Stimulated activated naive CD8-positive, alpha-beta T cell treated with anti-CD3 and anti-CD28 coated beads, Interleukin-15, Interleukin-2, amounts not matched to agents 100 U/mL and 50 U/mL, for 24 hours (primary cell): ENCODE measurements at regions not wholly inside any gene's neighbourhood (a gene's known extent, or its start where the extent isn't known, plus 50 kb on each side); places are given as distances from the start of the nearest gene placed in this dataset.
"Not testable (repeated sequence)": the region's sequence is repeated elsewhere in the genome, so short reads cannot be mapped to it uniquely, and the experiment has no call there.

Experiments
- ATAC-seq: fragments of 150-1000 bp; cut with Tn5 transposase; one replicate; pipeline ENCODE4 v1.10.0; 2021
- DNase-seq: peaks from one replicate; pipeline ENCODE4 v3.0.0; 2021

DNA sequence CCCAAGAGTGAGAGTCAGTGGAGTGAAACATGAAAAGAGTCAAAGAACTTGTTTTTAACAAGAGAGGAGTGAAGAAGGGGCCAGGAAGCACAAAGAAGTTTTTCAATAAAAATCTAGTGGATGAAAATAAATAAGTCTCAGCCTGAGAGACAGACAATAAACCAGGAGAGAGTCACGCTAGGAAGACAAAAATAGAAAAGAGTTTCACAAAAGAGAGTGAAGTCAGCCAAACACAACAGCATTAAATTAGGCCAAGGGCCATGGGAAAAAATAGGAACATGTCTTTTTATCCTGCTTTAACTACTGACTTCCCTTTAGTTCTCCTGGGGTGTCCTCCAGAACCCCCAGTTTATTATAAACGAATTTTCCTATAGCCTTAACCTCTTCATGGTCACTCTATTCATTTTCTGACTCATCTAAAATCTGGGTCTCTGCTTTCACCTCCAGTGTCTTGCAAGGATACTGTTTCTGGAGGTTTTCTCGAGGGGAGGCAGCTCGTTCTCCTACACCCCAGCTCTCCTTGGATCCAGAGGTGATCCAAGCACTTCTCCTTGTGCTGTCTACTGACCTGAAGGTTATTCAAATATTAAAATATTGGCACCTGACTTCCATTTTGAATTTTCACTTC, 571.5 kb upstream of the PPP2R3A start:
- DNase-seq = no peak
- ATAC-seq = no peak

DNA sequence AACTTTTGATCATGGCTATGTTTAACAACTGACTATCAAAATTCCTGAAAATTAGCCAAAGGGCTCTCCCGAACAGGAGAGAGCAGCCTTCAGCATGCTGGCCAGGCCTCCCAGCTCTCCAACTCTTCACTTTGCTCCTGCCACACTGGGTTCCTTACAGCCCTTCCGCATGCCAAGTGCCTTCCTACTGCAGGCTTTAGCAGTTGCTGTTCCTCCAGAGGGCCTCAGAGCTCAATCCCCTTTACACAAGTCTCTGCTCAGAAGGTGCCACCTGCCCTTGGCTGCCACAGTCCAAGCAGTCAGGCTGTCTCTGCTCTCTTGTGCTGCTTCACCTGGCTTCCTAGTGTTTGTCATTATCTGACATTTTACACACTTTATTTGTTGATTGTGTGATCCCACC, 553.1 kb upstream of the PPP2R3A start:
- no peak for ATAC-seq
- no peak for DNase-seq

GRCh38 chr3:135416182-135416581, 549.3 kb upstream of the PPP2R3A start:
- DNase-seq (no peak), ATAC-seq (no peak)

DNA sequence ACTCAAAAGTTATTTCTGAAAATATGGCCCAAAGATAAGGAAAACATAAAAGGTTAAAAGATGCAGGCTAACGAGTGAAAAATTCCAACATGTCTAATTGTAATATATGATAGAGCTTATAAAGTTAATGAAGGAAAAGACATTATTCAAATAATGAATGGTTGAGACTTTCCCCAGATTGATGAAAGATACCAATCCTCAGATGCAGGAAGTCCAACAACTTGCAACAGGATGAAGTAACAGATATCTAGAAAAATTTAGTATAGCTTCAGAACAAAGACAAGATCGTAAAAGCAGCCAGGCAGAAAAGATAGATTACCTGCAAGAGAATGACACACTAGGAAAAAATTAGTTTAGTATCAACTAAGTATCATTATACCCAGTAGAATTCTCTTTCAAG, 546.4 kb upstream of the PPP2R3A start:
- ATAC-seq = no peak
- DNase-seq = no peak

GRCh38 chr3:135426508-135426907, 539.0 kb upstream of the PPP2R3A start:
- DNase-seq (no peak), ATAC-seq (no peak)

- DNase-seq (no peak), ATAC-seq (no peak)
These were observed 533.1 kb upstream of the PPP2R3A start for GRCh38 chr3:135432402-135432801.

DNA sequence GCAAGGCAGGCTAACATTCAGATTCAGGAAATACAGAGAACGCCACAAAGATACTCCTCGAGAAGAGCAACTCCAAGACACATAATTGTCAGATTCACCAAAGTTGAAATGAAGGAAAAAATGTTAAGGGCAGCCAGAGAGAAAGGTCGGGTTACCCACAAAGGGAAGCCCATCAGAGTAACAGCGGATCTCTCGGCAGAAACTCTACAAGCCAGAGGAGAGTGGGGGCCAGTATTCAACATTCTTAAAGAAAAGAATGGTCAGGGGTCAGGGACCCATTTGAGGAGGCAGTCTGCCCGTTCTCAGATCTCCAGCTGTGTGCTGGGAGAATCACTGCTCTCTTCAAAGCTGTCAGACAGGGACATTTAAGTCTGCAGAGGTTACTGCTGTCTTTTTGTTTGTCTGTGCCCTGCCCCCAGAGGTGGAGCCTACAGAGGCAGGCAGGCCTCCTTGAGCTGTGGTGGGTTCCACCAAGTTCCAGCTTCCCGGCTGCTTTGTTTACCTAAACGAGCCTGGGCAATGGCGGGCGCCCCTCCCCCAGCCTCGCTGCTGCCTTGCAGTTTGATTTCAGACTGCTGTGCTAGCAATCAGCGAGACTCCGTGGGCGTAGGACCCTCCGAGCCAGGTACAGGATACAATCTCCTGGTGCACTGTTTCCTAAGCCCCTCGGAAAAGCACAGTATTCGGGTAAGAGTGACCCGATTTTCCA, 526.5 kb upstream of the PPP2R3A start:
- DNase-seq, ATAC-seq: not testable (repeated sequence)

DNA sequence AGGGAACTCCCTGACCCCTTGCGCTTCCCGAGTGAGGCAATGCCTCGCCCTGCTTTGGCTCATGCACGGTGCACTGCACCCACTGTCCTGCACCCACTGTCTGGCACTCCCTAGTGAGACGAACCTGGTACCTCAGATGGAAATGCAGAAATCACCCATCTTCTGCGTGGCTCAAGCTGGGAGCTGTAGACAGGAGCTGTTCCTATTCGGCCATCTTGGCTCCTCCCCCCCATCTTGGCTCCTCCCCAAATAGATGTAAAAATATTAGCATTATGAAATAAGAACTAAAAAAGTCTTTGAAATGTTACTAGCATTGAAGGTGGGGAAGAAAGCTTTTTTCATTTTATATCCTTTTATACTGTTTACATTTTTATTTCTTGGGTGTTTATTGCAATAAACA, 525.9 kb upstream of the PPP2R3A start:
- not testable (repeated sequence) for ATAC-seq, DNase-seq

DNA sequence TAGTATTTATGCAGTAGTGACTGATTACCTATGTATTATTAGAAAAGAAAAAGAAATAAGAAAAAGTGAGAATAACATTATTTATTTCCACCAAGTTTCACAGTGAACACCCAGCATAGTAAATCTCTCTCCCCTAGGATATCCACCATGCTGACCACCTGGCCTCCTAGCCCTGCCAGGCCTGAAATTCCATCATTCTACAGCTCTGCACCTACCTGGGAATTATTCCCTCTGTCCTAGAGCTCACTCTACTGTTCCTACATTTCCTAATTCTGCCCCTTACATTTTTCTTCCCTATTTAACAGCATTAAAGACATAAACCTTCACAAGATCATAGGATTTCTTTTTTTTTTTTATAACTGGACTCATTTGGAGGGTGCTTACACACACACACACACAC, 525.3 kb upstream of the PPP2R3A start:
- DNase-seq (no peak), ATAC-seq (no peak)

DNA sequence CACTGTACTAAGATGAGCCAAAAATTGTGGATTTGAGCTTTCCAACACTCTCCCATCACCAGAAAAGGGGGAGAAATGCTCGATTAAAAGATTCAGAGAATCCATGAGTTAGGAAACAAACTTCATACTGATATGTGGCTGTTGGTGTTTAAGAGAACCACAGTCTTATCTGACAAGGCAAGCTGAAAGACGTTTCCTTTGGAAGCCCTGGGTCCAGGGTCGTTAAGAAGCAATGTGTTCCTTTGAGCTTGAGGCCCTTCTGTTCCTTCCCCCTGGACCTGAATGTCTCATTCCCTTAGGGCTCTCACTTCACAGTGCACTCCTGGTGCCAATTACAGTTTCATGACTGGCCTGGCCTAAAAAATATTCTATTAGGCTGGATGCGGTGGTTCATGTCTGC, 524.8 kb upstream of the PPP2R3A start:
- ATAC-seq = no peak
- DNase-seq = no peak

DNA sequence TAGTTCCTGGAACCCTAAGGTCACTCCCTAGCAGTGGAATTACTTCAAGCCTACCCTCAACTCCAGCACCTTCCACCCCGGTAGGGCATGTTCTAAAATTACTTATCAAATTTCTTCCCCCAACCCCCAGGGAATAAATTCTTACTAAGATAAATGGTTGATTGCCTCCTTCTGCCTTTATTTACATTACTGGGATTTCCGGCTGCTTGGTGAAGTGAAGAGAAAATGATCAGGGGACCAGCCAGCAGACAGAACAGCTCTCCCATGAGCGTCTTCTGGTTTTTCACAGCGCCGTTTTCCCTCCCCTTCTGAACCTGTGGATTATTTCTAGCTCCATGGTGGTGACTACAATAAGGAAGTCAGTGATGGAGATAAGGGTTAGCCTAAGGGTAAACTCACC, 521.5 kb upstream of the PPP2R3A start:
- no peak for DNase-seq
- ATAC-seq = no peak

DNA sequence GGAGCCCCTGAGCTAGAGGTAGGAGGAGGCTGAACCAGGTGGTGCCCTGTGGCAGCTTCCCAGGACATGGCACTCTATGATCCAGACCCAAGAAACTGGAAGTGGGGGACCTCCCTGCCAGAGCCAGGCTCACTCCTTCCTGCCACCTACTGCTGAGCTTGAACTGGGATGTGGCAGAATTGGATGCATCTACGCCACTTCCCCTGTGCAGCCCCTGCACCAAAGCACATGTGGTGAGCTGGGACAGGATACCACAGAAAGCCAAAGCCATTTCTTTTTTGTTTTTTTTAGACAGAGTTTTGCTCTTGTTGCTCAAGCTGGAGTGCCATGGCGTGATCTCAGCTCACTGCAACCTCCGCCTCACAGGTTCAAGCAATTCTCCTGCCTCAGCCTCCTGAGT, 518.0 kb upstream of the PPP2R3A start:
- DNase-seq (no peak), ATAC-seq (no peak)

DNA sequence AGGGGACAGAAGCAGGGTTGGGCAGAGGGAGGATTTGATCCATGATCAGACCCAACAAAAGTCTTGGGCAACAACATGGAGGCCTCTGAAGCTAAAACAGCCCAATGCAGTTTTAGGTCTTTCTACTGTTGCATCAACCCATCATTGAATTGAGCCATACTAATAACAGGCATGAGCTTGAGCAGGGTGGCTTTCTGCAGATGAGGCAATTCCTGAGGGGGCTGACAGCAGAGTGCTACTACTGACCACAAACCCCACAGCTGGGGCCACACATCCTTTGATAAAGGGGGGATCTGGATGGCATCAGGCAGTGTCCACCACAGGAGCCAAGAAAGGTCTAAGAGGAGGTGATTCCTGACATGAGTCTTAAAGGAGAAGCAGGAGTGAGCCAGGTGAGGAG, 517.0 kb upstream of the PPP2R3A start:
- no peak for ATAC-seq
- DNase-seq = no peak

DNA sequence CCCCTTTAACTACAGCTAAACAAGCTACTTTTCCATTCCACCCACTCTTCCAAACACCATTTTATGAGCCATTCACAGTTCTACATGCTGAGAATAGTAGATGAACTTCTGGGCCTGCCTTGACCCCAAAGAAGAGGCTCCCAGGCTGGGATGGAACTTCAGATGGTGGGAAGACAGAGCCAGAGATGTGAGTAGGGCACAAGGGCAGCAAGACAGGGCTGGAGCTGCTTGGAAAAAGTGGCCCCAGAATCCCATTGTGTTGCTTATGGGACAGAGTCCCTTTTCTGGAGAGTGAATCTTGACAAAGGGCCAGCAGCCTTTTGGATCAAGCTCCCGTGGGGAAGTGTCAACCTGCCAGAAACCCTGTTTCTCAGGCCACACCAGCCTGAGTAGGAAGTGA, 516.5 kb upstream of the PPP2R3A start:
- DNase-seq = no peak
- ATAC-seq = no peak

DNA sequence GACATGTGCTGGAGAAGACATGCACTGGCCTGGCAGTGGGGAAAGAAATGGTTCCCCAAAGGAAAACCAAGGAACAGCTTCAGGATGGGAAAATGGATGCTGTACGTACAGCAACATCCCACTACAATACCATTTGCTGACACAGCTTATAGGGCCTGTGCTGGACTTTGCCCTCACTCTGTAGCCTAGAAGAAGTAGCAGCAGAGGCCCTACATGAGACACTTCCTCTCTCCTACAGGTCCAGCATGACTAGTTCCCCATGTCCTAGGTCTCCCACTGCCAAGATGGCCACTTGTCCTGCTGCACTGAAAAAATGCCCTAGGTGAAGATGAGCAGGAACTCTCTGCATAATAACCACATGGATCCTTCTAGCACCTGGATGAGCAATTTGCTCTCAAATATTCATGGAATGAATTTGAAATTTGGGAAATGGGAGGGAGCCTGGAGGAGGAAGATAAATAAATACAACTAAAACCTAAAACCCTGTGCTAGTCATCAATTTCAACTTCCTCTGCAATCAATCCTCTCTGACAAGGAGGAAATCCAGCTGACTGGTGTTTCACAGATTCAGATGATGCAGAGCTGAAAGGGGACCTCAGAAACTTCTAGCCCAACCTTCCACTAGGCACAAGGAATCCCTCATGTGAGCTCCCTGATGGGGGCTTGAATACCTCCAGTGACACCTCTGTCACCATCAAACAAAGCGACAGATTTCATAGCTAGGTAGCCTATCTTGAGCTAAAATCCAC, 514.3 kb upstream of the PPP2R3A start:
- no peak for ATAC-seq
- DNase-seq = no peak

DNA sequence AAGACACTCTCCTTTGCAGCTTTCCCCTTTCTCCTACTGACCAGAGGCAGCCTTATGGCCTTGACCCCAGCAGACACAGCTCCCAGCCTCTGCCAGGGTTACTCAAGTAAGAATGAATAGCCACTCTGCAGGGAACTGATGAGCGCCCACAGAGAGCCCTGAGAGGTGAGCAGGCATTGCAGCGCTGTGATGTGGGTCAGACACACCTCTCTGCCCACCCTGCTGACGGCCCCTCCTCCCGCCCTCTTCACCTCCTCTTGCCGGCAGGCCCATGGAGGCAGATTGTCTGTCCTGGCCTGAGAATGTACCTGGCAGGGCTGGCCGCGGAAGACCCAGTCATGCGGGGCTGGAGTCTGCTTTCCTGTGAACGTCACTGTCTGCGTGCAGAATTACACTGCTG, 512.6 kb upstream of the PPP2R3A start:
- DNase-seq = no peak

GRCh38 chr3:135453326-135453725, 512.2 kb upstream of the PPP2R3A start:
- ATAC-seq = no peak
- no peak for DNase-seq

More for the DNA sequence above, 512.6 kb upstream of the PPP2R3A start:
- no peak for ATAC-seq

DNA sequence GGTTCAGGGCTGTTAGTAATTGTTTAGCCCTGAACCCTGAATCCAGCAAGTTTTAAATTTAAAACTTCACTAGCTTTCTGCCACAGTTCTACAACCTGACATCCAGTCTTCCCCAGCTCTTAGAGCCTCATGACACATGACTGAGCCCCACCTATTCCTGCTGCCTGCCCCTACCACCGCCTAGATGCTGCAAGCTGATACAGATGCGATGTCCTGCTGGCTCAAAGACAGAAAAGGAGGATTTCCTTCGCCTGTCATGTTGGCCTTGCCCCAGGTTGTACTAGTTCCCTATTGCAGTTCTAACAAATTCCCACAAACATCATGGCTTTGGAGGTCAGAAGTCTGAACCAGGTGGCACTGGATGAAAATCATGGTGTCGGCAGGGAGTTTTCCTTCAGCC, 510.6 kb upstream of the PPP2R3A start:
- DNase-seq (no peak), ATAC-seq (no peak)

DNA sequence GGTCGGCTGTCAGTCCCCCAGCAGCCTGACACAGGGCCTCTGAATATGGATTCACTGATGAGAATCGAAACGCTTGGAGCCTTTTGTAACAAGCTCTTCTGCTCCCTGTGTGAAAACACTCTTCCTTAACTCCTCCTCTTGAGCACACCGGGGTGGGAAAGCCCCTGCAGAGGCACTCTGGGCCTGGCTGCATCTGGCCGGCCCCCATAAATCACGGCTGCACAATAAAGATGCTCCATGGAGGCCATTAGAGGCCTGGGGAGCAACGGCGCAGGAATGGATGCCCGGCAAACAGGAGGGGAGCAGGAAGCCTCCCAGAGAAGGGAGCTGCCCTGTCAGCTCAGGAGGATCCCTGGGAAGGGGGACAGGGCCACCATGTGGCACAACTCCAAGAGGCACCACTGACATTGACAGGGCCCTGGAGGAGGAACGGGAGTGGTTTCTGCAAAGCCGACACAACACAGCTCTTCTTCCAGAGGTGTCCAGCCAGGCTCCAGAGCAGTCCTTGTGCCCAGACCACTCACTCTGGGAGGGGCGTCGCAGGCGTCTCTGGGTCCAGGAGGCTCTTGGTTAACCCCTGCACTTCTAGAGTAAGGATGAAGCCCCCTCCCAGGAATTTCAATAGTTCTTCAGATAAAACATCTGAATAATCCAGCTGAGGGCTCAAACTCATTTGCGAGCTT, 509.3 kb upstream of the PPP2R3A start:
- ATAC-seq (no peak), DNase-seq (no peak)

GRCh38 chr3:135458541-135459322, 506.8 kb upstream of the PPP2R3A start:
- ATAC-seq = no peak
- DNase-seq = no peak

GRCh38 chr3:135460273-135460672, 505.3 kb upstream of the PPP2R3A start:
- ATAC-seq = no peak
- no peak for DNase-seq

DNA sequence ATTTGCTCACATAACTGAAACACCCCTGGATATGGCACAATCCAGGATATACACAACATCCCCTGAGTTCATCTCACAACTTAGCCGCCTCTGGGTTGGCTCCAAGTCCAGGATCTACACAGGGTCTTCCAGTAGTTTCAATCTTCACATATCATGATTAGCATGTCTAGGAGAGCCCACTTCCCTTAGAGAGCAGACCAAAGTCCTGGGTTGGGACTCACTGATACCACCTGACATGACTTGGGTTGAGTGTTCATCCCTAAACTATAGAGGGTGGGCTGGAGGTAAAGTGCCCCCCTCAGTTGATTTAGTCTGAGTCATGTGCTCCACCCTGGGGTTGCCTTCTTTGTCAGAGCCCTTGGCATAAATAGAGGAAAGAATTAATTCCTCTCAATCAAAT, 493.6 kb upstream of the PPP2R3A start:
- ATAC-seq (no peak), DNase-seq (no peak)
